Fibroblast of lung (primary cell): ENCODE measurements at regions not wholly inside any gene's neighbourhood (a gene's known extent, or its start where the extent isn't known, plus 50 kb on each side); places are given as distances from the start of the nearest gene placed in this dataset.

ENCODE experiments used
- DNase-seq, 2 donors: peaks; one replicate each; pipeline versions ENCODE4 v3.0.0 to v3.0.0-alpha.2; 2010; ENCODE audit warnings: low read depth in 2 of 2
- H2AFZ ChIP-seq: 2 replicates; pipeline ENCODE4 v1.5.1; 2012; ENCODE audit warnings: low read length, control low read depth, inconsistent platforms
- H3K27ac ChIP-seq: 2 replicates; pipeline ENCODE4 v1.5.1; 2011; ENCODE audit warnings: low read length, control low read depth; ENCODE audit not compliant: insufficient read depth
- H3K27me3 ChIP-seq: 2 replicates; pipeline ENCODE4 v1.5.1; 2011; ENCODE audit warnings: mild to moderate bottlenecking, low read length; ENCODE audit not compliant: control insufficient read depth, insufficient read depth
- H3K36me3 ChIP-seq: 2 replicates; pipeline ENCODE4 v1.5.1; 2011; ENCODE audit warnings: low read length; ENCODE audit not compliant: control insufficient read depth, insufficient read depth
- H3K4me1 ChIP-seq: 2 replicates; pipeline ENCODE4 v1.5.1; 2011; ENCODE audit warnings: low read length; ENCODE audit not compliant: control insufficient read depth, insufficient read depth; ENCODE audit errors: extremely low read depth
- H3K4me2 ChIP-seq: 2 replicates; pipeline ENCODE4 v1.5.1; 2011; ENCODE audit warnings: low read length, control low read depth; ENCODE audit not compliant: insufficient read depth; ENCODE audit errors: extremely low read depth
- H3K4me3 ChIP-seq, 4 experiments: fragments of 200-600 bp in 1 of 4; sonication (generic) in 1 of 4; replicated peaks in 1 of 4; 2 replicates each; pipeline ENCODE4 v1.5.1; 2011 to 2016; ENCODE audit warnings: low read length in 4 of 4, low read depth in 3 of 4, mild to moderate bottlenecking in 3 of 4, control low read depth in 2 of 4, inconsistent platforms in 1 of 4, mixed read lengths in 1 of 4; ENCODE audit not compliant: insufficient read depth in 1 of 4; ENCODE audit errors: control extremely low read depth in 1 of 4
- H3K79me2 ChIP-seq: 2 replicates; pipeline ENCODE4 v1.5.1; 2012; ENCODE audit warnings: mild to moderate bottlenecking, low read length, inconsistent platforms; ENCODE audit not compliant: control insufficient read depth, insufficient read depth
- H3K9ac ChIP-seq: 2 replicates; pipeline ENCODE4 v1.5.1; 2011; ENCODE audit warnings: mild to moderate bottlenecking, low read length, control low read depth; ENCODE audit not compliant: insufficient read depth
- H3K9me3 ChIP-seq: 2 replicates; pipeline ENCODE4 v1.5.1; 2012; ENCODE audit warnings: low read depth, low read length; ENCODE audit not compliant: control insufficient read depth, insufficient read depth
- H4K20me1 ChIP-seq: 2 replicates; pipeline ENCODE4 v1.5.1; 2011; ENCODE audit warnings: low read length; ENCODE audit not compliant: control insufficient read depth, insufficient read depth; ENCODE audit errors: extremely low read depth
- EZH2 ChIP-seq: IDR thresholded peaks from 2 replicates; pipeline ENCODE4 v1.5.1; 2012; ENCODE audit warnings: low read length, control low read depth, mild to moderate bottlenecking; ENCODE audit errors: missing control alignments
- TF ChIP-seq, protein P1 (sequence below), 2 donors: IDR thresholded peaks in 1 of 2; conservative IDR thresholded peaks in 1 of 2; 1 replicate in 1 of 2; 2 replicates in 1 of 2; pipeline ENCODE4 v1.5.1; 2011 to 2012; ENCODE audit warnings: low read length in 2 of 2, control low read depth in 1 of 2, inconsistent platforms in 1 of 2, low read depth in 1 of 2, mild to moderate bottlenecking in 1 of 2

GRCh38 chr10:129369566-129369965 lies 97.5 kb upstream of the MGMT start:
- H3K4me2 ChIP-seq, result no peak overlapping the region
- no peak overlapping the region for H3K4me3 ChIP-seq
- H3K9ac ChIP-seq, result no peak overlapping the region
- H3K27ac ChIP-seq, result no peak overlapping the region
- no peak for DNase-seq
- H4K20me1 ChIP-seq, result no peaks in the 10 kb centered on the region
- H2AFZ ChIP-seq, result no peak overlapping the region
- TF ChIP-seq EZH2, result no peak
- TF ChIP-seq, protein P1, sequence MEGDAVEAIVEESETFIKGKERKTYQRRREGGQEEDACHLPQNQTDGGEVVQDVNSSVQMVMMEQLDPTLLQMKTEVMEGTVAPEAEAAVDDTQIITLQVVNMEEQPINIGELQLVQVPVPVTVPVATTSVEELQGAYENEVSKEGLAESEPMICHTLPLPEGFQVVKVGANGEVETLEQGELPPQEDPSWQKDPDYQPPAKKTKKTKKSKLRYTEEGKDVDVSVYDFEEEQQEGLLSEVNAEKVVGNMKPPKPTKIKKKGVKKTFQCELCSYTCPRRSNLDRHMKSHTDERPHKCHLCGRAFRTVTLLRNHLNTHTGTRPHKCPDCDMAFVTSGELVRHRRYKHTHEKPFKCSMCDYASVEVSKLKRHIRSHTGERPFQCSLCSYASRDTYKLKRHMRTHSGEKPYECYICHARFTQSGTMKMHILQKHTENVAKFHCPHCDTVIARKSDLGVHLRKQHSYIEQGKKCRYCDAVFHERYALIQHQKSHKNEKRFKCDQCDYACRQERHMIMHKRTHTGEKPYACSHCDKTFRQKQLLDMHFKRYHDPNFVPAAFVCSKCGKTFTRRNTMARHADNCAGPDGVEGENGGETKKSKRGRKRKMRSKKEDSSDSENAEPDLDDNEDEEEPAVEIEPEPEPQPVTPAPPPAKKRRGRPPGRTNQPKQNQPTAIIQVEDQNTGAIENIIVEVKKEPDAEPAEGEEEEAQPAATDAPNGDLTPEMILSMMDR (conservative IDR thresholded peaks at IDR 0.05 in 1 of 2, IDR thresholded peaks at IDR 0.05 in 1 of 2; ENCODE audit: low read depth in 1 of 2, low read length in 2 of 2), result no peak
- H3K27me3 ChIP-seq, result no peaks in the 10 kb centered on the region
- H3K36me3 ChIP-seq, result no peaks in the 10 kb centered on the region
- H3K4me1 ChIP-seq, result no peaks in the 10 kb centered on the region
- H3K79me2 ChIP-seq, result no peaks in the 10 kb centered on the region
- no peaks in the 10 kb centered on the region for H3K9me3 ChIP-seq

- H3K9ac ChIP-seq, result no peak overlapping the region
- H3K27ac ChIP-seq, result no peak overlapping the region
- no peak overlapping the region for H3K4me3 ChIP-seq
- no peaks in the 10 kb centered on the region for H3K79me2 ChIP-seq
- H4K20me1 ChIP-seq, result no peaks in the 10 kb centered on the region
- no peak overlapping the region for H2AFZ ChIP-seq
- no peaks in the 10 kb centered on the region for H3K36me3 ChIP-seq
- no peak for DNase-seq
- H3K9me3 ChIP-seq, result no peaks in the 10 kb centered on the region
- H3K4me1 ChIP-seq, result no peaks in the 10 kb centered on the region
- no peaks in the 10 kb centered on the region for H3K27me3 ChIP-seq
- no peak for TF ChIP-seq EZH2
- TF ChIP-seq, protein P1 (conservative IDR thresholded peaks at IDR 0.05 in 1 of 2, IDR thresholded peaks at IDR 0.05 in 1 of 2; ENCODE audit: low read depth in 1 of 2, low read length in 2 of 2), result no peak
- no peak overlapping the region for H3K4me2 ChIP-seq
Measured at GRCh38 chr10:129371541-129371940, 95.5 kb upstream of the MGMT start.

- DNase-seq, result no peak
- Histone ChIP-seq H2AFZ (no peak overlapping the region), H3K27ac (no peak overlapping the region), H3K36me3 (no peaks in the 10 kb centered on the region), H3K27me3 (no peaks in the 10 kb centered on the region), H3K4me3 (no peak overlapping the region), H3K9me3 (no peaks in the 10 kb centered on the region), H4K20me1 (no peaks in the 10 kb centered on the region), H3K79me2 (no peaks in the 10 kb centered on the region), H3K4me1 (no peaks in the 10 kb centered on the region), H3K4me2 (no peak overlapping the region), H3K9ac (no peak overlapping the region)
- TF ChIP-seq, protein P1 (conservative IDR thresholded peaks at IDR 0.05 in 1 of 2, IDR thresholded peaks at IDR 0.05 in 1 of 2; ENCODE audit: low read depth in 1 of 2, low read length in 2 of 2), result no peak
- no peak for TF ChIP-seq EZH2
Measured at GRCh38 chr10:129372172-129372571, 94.9 kb upstream of the MGMT start.
